Glomerular endothelial cell (primary cell): ENCODE measurements at regions not wholly inside any gene's neighbourhood (a gene's known extent, or its start where the extent isn't known, plus 50 kb on each side); places are given as distances from the start of the nearest gene placed in this dataset.
"Not testable (repeated sequence)": the region's sequence is repeated elsewhere in the genome, so short reads cannot be mapped to it uniquely, and the experiment has no call there.

ENCODE experiments used
- DNase-seq: peaks from one replicate; pipeline ENCODE4 v3.0.0-alpha.2; 2011; ENCODE audit warnings: low read depth, low spot score; ENCODE audit errors: extremely low read depth

GRCh38 chr4:33722800-33723516, 2521.4 kb downstream of the ARAP2 start:
- no peak for DNase-seq

GRCh38 chr4:33724685-33725084, 2519.6 kb downstream of the ARAP2 start:
- no peak for DNase-seq

- no peak for DNase-seq
Observed at GRCh38 chr4:33725861-33726260, 2518.5 kb downstream of the ARAP2 start.

GRCh38 chr4:33737726-33738125, 2506.6 kb downstream of the ARAP2 start:
- no peak for DNase-seq

- no peak for DNase-seq
Observed at GRCh38 chr4:33739884-33740632, 2504.3 kb downstream of the ARAP2 start.

- DNase-seq: not testable (repeated sequence)
Observed at GRCh38 chr4:33740871-33741270, 2503.4 kb downstream of the ARAP2 start.

- no peak for DNase-seq
Observed at GRCh38 chr4:33746979-33747378, 2497.3 kb downstream of the ARAP2 start.

- DNase-seq: no peak
Observed at GRCh38 chr4:33751050-33751449, 2493.3 kb downstream of the ARAP2 start.

- no peak for DNase-seq
Observed at GRCh38 chr4:33772582-33772981, 2471.7 kb downstream of the ARAP2 start.

GRCh38 chr4:33780952-33781791, 2463.1 kb downstream of the ARAP2 start:
- DNase-seq: no peak

GRCh38 chr4:33785843-33786242, 2458.5 kb downstream of the ARAP2 start:
- DNase-seq: no peak

- DNase-seq: no peak
Observed at GRCh38 chr4:33802578-33802977, 2441.7 kb downstream of the ARAP2 start.

- no peak for DNase-seq
Observed at GRCh38 chr4:33825685-33826084, 2418.6 kb downstream of the ARAP2 start.

GRCh38 chr4:33829356-33829755, 2415.0 kb downstream of the ARAP2 start:
- DNase-seq: not testable (repeated sequence)

- DNase-seq: no peak
Observed at GRCh38 chr4:33831442-33832066, 2412.8 kb downstream of the ARAP2 start.

- not testable (repeated sequence) for DNase-seq
Observed at GRCh38 chr4:33835764-33836163, 2408.6 kb downstream of the ARAP2 start.

- DNase-seq: no peak
Observed at GRCh38 chr4:33837043-33837838, 2407.1 kb downstream of the ARAP2 start.

- DNase-seq: no peak
Observed at GRCh38 chr4:33841120-33841519, 2403.2 kb downstream of the ARAP2 start.

GRCh38 chr4:33850371-33850902, 2393.9 kb downstream of the ARAP2 start:
- DNase-seq: no peak

GRCh38 chr4:33853670-33854069, 2390.6 kb downstream of the ARAP2 start:
- not testable (repeated sequence) for DNase-seq
